IMR-90 (cell line): ENCODE measurements at regions not wholly inside any gene's neighbourhood (a gene's known extent, or its start where the extent isn't known, plus 50 kb on each side); places are given as distances from the start of the nearest gene placed in this dataset.

Experiments
- CTCF ChIP-seq: conservative IDR thresholded peaks from 2 replicates; pipeline ENCODE4 v1.5.1; 2012; ENCODE audit warnings: mild to moderate bottlenecking, low read depth, low read length, improper control_type of control experiment
- ELK1 ChIP-seq: fragments of 150-350 bp; IDR thresholded peaks from 2 replicates; pipeline ENCODE4 v1.6.1; 2016; ENCODE audit warnings: low read depth, mild to moderate bottlenecking, low read length, moderate library complexity, borderline replicate concordance
- FOS ChIP-seq: fragments of 150-350 bp; IDR thresholded peaks from 2 replicates; pipeline ENCODE4 v1.6.1; 2016; ENCODE audit warnings: low read depth, low read length
- MAFK ChIP-seq: IDR thresholded peaks from 2 replicates; pipeline ENCODE4 v1.6.1; 2012; ENCODE audit warnings: low read depth, low read length, improper control_type of control experiment
- NFE2L2 ChIP-seq: fragments of 150-350 bp; IDR thresholded peaks from 2 replicates; pipeline ENCODE4 v1.6.1; 2016; ENCODE audit warnings: low read depth, mild to moderate bottlenecking, low read length
- POLR2A ChIP-seq: IDR thresholded peaks from 2 replicates; pipeline ENCODE4 v1.6.1; 2012; ENCODE audit warnings: mild to moderate bottlenecking, low read depth, low read length
- RCOR1 ChIP-seq: IDR thresholded peaks from 2 replicates; pipeline ENCODE4 v1.6.1; 2012; ENCODE audit warnings: mild to moderate bottlenecking, low read length, improper control_type of control experiment; ENCODE audit not compliant: insufficient replicate concordance
- SMC3 ChIP-seq: fragments of 150-350 bp; IDR thresholded peaks from 2 replicates; pipeline ENCODE4 v1.6.1; 2016; ENCODE audit warnings: low read depth, mild to moderate bottlenecking, antibody characterized with exemption, low read length, moderate library complexity
- USF2 ChIP-seq: fragments of 150-350 bp; IDR thresholded peaks from 2 replicates; pipeline ENCODE4 v1.6.1; 2017; ENCODE audit warnings: mild to moderate bottlenecking, antibody characterized with exemption, low read length, low read depth

GRCh38 chr9:22175972-22176545, 167.0 kb upstream of the CDKN2B start:
- no peak for TF ChIP-seq CTCF
- TF ChIP-seq POLR2A, result no peak
- TF ChIP-seq ELK1, result no peak
- TF ChIP-seq SMC3, result no peak
- no peak for TF ChIP-seq RCOR1
- no peak for TF ChIP-seq FOS
- no peak for TF ChIP-seq USF2
- no peak for TF ChIP-seq NFE2L2
- TF ChIP-seq MAFK, result no peak
